ENCODE measurements at regions not wholly inside any gene's neighbourhood (a gene's known extent, or its start where the extent isn't known, plus 50 kb on each side); places are given as distances from the start of the nearest gene placed in this dataset.

DNA sequence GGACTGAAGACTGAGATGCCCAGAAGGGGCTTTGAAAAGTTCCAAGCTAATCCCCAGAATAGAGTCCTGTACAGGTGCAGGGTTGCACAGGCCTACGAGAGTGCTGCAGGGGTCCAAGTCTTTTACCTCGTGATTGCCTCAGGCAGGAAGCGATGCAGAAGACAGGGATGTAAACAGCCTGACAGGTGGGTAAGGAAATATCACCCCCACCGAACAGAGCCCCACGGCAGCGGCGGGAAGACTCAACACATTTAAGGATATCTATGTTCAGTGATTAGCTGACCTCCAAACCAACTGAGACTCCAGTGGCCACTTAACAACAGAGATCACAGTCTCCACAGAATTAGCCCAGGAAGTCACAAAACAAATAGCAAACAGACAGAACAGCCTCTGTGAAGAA lies 73.9 kb upstream of the VIPR2 start:
- H3K9me3 ChIP-seq (ENCODE audit: severe bottlenecking) = no peaks in the 10 kb centered on the region
- H3K27me3 ChIP-seq (ENCODE audit: insufficient read depth, low read depth, severe bottlenecking) = no peaks in the 10 kb centered on the region
- no peak overlapping the region for H3K27ac ChIP-seq
- no peaks in the 10 kb centered on the region for H3K36me3 ChIP-seq
- TF ChIP-seq, protein P1, sequence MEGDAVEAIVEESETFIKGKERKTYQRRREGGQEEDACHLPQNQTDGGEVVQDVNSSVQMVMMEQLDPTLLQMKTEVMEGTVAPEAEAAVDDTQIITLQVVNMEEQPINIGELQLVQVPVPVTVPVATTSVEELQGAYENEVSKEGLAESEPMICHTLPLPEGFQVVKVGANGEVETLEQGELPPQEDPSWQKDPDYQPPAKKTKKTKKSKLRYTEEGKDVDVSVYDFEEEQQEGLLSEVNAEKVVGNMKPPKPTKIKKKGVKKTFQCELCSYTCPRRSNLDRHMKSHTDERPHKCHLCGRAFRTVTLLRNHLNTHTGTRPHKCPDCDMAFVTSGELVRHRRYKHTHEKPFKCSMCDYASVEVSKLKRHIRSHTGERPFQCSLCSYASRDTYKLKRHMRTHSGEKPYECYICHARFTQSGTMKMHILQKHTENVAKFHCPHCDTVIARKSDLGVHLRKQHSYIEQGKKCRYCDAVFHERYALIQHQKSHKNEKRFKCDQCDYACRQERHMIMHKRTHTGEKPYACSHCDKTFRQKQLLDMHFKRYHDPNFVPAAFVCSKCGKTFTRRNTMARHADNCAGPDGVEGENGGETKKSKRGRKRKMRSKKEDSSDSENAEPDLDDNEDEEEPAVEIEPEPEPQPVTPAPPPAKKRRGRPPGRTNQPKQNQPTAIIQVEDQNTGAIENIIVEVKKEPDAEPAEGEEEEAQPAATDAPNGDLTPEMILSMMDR (IDR thresholded peaks at IDR 0.05; ENCODE audit: low read depth, low read length) = no peak
- no peak for DNase-seq
- no peak overlapping the region for H3K4me3 ChIP-seq (ENCODE audit: low read depth, low read length)

DNA sequence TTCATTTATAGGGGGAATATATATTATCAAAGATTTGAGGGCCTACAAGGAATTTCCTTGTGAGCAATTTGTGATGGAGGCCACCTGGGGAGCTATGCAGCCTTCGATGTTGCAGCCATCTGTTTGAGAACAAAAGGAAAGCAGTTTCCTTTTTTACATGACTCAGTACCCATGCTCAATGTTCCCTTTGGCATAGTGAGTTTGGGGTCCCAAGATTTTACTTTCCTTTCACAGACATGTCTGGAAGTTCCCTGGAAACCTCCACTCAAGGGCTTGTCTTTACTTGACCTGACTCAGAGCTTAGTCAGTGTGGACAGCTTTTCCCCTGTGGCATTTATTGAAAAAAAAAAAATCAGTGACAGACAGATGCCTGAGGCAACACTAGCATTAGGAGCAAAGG lies 73.5 kb upstream of the VIPR2 start:
- DNase-seq = no peak
- no peaks in the 10 kb centered on the region for H3K27me3 ChIP-seq (ENCODE audit: insufficient read depth, low read depth, severe bottlenecking)
- no peak overlapping the region for H3K27ac ChIP-seq
- TF ChIP-seq, protein P1 (IDR thresholded peaks at IDR 0.05; ENCODE audit: low read depth, low read length) = no peak
- no peaks in the 10 kb centered on the region for H3K9me3 ChIP-seq (ENCODE audit: severe bottlenecking)
- no peak overlapping the region for H3K4me3 ChIP-seq (ENCODE audit: low read depth, low read length)
- no peaks in the 10 kb centered on the region for H3K36me3 ChIP-seq

DNA sequence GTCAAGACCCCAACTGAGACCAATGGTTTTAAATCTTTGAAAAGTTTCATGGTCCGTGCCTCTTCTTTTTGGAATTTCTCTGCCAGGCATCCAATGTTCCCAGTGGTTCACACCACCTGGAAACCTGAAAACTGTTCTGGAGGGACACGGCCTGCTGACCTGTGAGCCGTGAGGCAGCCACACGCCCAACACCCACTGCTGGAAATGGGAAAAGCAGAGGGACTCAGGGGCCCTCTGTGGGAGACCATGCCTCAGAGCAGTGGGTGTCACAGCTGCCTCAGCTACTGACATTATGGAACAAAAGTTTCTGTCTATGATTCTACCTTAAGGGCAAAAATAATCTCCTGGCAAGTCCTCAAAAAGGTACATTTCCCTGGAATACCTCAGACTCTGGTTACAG lies 70.4 kb upstream of the VIPR2 start:
- TF ChIP-seq, protein P1 (IDR thresholded peaks at IDR 0.05; ENCODE audit: low read depth, low read length) = no peak
- no peaks in the 10 kb centered on the region for H3K36me3 ChIP-seq
- no peaks in the 10 kb centered on the region for H3K9me3 ChIP-seq (ENCODE audit: severe bottlenecking)

DNA sequence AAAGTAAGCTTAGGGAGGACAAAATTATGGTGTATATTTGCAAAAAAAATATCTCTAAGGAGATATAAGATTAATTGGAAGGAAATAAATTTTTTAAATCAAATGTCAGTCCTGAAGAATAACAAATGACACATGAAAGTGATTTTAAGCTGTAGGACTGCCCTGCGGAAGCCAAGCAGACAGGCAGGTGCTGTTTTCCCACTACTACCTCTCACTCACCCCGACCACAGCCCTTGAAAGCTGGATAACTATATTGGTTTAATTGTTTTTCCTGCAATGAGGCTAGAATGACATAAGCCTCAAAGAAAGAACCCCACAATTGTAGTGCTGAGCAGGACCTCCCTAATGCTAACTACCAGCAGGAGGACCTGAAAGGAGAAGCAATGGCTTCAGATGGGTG lies 68.6 kb upstream of the VIPR2 start:
- TF ChIP-seq, protein P1 (IDR thresholded peaks at IDR 0.05; ENCODE audit: low read depth, low read length) = no peak
- no peaks in the 10 kb centered on the region for H3K27me3 ChIP-seq (ENCODE audit: insufficient read depth, low read depth, severe bottlenecking)
- H3K4me3 ChIP-seq (ENCODE audit: low read depth, low read length) = no peak overlapping the region

More for the DNA sequence above, 70.4 kb upstream of the VIPR2 start:
- DNase-seq = no peak
- Histone ChIP-seq H3K27me3 (ENCODE audit: insufficient read depth, low read depth, severe bottlenecking) (no peaks in the 10 kb centered on the region), H3K4me3 (ENCODE audit: low read depth, low read length) (no peak overlapping the region), H3K27ac (no peak overlapping the region)

DNA sequence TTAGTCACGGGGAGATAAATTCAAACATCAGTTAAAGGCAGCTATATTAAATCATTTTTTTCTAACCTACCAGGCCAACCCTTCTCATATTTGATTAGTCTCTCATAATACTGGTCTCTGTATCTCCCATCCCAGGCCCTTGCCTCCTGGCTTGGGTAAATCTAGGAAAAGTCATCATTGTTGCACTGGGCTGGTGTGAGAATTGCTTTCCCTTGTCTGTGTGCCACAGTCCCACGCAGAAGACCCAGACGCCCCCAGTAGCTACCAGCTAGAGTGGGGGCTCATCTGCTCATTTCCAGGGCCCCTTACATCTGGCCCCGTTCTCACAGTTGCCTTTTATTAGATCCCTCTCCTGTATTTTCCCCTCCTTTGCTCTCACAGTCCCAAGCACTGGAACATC lies 67.6 kb upstream of the VIPR2 start:
- Histone ChIP-seq H3K9me3 (ENCODE audit: severe bottlenecking) (no peaks in the 10 kb centered on the region), H3K27me3 (ENCODE audit: insufficient read depth, low read depth, severe bottlenecking) (no peaks in the 10 kb centered on the region), H3K27ac (no peak overlapping the region), H3K36me3 (no peaks in the 10 kb centered on the region), H3K4me3 (ENCODE audit: low read depth, low read length) (no peak overlapping the region)
- DNase-seq = no peak
- TF ChIP-seq, protein P1 (IDR thresholded peaks at IDR 0.05; ENCODE audit: low read depth, low read length) = no peak

More for the DNA sequence above, 68.6 kb upstream of the VIPR2 start:
- Histone ChIP-seq H3K27ac (no peak overlapping the region), H3K9me3 (ENCODE audit: severe bottlenecking) (no peaks in the 10 kb centered on the region), H3K36me3 (no peaks in the 10 kb centered on the region)
- no peak for DNase-seq

DNA sequence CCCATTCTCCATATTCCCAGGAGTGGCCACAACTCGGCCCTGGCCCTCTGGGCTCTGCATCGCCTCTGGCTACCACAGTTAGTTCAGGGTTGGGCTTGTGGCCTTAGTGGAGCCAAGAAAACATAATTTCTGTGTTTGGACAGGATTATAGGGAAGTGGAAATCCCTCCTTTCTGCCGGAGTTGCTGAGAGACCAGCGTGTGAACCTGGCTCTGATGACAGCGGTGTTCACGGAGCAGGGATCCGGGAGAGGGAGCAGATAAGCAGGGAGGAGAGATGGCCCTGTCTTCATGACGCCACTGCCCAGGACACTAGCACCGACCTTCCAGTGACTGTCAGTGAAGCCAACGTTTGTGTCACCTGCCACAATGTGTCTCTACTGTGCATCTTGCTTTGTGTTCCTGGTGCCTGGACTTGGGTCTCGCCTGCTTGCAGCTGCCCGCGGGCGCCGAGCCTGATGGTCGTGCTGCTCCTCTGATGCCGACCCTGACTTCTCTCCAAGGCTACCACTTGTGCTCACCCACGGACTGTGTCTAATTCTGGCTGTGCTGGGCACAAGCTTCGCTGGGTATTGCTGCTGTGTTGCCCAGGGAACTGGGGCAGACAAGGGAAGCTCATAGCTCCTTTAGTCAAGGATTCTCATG lies 67.0 kb upstream of the VIPR2 start:
- Histone ChIP-seq H3K4me3 (ENCODE audit: low read depth, low read length) (no peak overlapping the region), H3K27me3 (ENCODE audit: insufficient read depth, low read depth, severe bottlenecking) (no peaks in the 10 kb centered on the region), H3K36me3 (no peaks in the 10 kb centered on the region), H3K27ac (no peak overlapping the region), H3K9me3 (ENCODE audit: severe bottlenecking) (no peaks in the 10 kb centered on the region)
- TF ChIP-seq, protein P1 (IDR thresholded peaks at IDR 0.05; ENCODE audit: low read depth, low read length) = no peak
- no peak for DNase-seq

All from WERI-Rb-1 (cell line).